Endothelial cell of umbilical vein (primary cell): ENCODE measurements at regions not wholly inside any gene's neighbourhood (a gene's known extent, or its start where the extent isn't known, plus 50 kb on each side); places are given as distances from the start of the nearest gene placed in this dataset.

Source experiments
- BruUV-seq: library from RNA; stranded (reverse); fragments of 400-500 nt; replicated peaks from 2 replicates; lab custom pipeline; 2021; lab: Mats Ljungman, UMichigan
- CTCF ChIA-PET: fragments of 300-600, 350-600 bp; sonication (Branson Sonifier 250); formaldehyde crosslinking; loops from one replicate; lab custom pipeline; 2021; ENCODE audit warnings: antibody characterized with exemption, inconsistent platforms; lab: Charles Lee
- POLR2A ChIA-PET: fragments of 300-600, 350-600 bp; sonication (Branson Sonifier 250); formaldehyde crosslinking; loops from one replicate; lab custom pipeline; 2021; ENCODE audit warnings: antibody characterized with exemption, inconsistent platforms; lab: Charles Lee
- DNase-seq: peaks from one replicate; pipeline ENCODE4 v3.0.0-alpha.2; 2011; ENCODE audit warnings: low read depth, low spot score
- FAIRE-seq: peaks from 2 replicates; lab custom pipeline; 2011; peaks lifted over from hg19 to GRCh38; lab: Jason Lieb, UNC
- H2AFZ ChIP-seq: 2 replicates; pipeline ENCODE4 v1.6.0; 2012; ENCODE audit warnings: low read depth, low read length, control low read depth, inconsistent platforms
- H3K27ac ChIP-seq: 2 replicates; pipeline ENCODE4 v1.5.1; 2011; ENCODE audit warnings: low read depth, mild to moderate bottlenecking, control low read depth, low read length, moderate library complexity; ENCODE audit not compliant: insufficient read depth
- H3K27me3 ChIP-seq, 2 experiments: 2 replicates each; pipeline versions ENCODE4 v1.6.0 to v1.6.1; 2011; ENCODE audit warnings: low read length in 2 of 2, mixed read lengths in 1 of 2; ENCODE audit not compliant: control insufficient read depth in 2 of 2, insufficient read depth in 2 of 2
- H3K36me3 ChIP-seq, 2 experiments: 2 replicates in 1 of 2; 3 replicates in 1 of 2; pipeline ENCODE4 v1.5.1; 2011; ENCODE audit warnings: low read length in 2 of 2, mild to moderate bottlenecking in 1 of 2, moderate library complexity in 1 of 2; ENCODE audit not compliant: control insufficient read depth in 2 of 2, insufficient read depth in 2 of 2; ENCODE audit errors: extremely low read depth in 1 of 2
- H3K4me1 ChIP-seq: 3 replicates; pipeline ENCODE4 v1.5.1; 2011; ENCODE audit warnings: mild to moderate bottlenecking, low read length; ENCODE audit not compliant: control insufficient read depth, insufficient read depth; ENCODE audit errors: extremely low read depth
- H3K4me2 ChIP-seq: 2 replicates; pipeline ENCODE4 v1.6.1; 2011; ENCODE audit warnings: low read length, control low read depth, mixed read lengths; ENCODE audit not compliant: insufficient read depth
- H3K4me3 ChIP-seq, 3 experiments: fragments of 200-600 bp in 1 of 3; sonication (generic), shearing (Covaris generic) in 1 of 3; replicated peaks in 1 of 3; 2 replicates each; pipeline ENCODE4 v1.5.1; 2011 to 2016; ENCODE audit warnings: control low read depth in 3 of 3, low read length in 3 of 3, mild to moderate bottlenecking in 2 of 3, inconsistent platforms in 1 of 3, low read depth in 1 of 3, moderate library complexity in 1 of 3; ENCODE audit not compliant: insufficient read depth in 1 of 3
- H3K79me2 ChIP-seq: 2 replicates; pipeline ENCODE4 v1.6.0; 2012; ENCODE audit warnings: low read length, inconsistent platforms; ENCODE audit not compliant: control insufficient read depth, insufficient read depth
- H3K9ac ChIP-seq: replicated peaks from 2 replicates; pipeline ENCODE3; 2011; ENCODE audit warnings: low read length, control low read depth; ENCODE audit not compliant: insufficient read depth; ENCODE audit errors: extremely low read depth
- H3K9me1 ChIP-seq: replicated peaks from 3 replicates; pipeline ENCODE4 v1.6.0; 2011; ENCODE audit warnings: mild to moderate bottlenecking, low read length; ENCODE audit not compliant: control insufficient read depth, insufficient read depth; ENCODE audit errors: extremely low read depth
- H3K9me3 ChIP-seq: replicated peaks from 2 replicates; pipeline ENCODE4 v1.5.1; 2012; ENCODE audit warnings: low read length, inconsistent platforms; ENCODE audit not compliant: control insufficient read depth, insufficient read depth
- H4K20me1 ChIP-seq: replicated peaks from 2 replicates; pipeline ENCODE3; 2011; ENCODE audit warnings: mild to moderate bottlenecking, low read length; ENCODE audit not compliant: control insufficient read depth, insufficient read depth; ENCODE audit errors: extremely low read depth
- EZH2 ChIP-seq: IDR thresholded peaks from 2 replicates; pipeline ENCODE4 v1.6.1; 2012; ENCODE audit warnings: borderline replicate concordance, low read depth, mild to moderate bottlenecking, moderate library complexity, low read length, inconsistent platforms; ENCODE audit not compliant: severe bottlenecking
- FOS ChIP-seq: IDR thresholded peaks from 2 replicates; pipeline ENCODE4 v1.6.1; 2011; ENCODE audit warnings: mild to moderate bottlenecking, low read length, moderate library complexity, borderline replicate concordance; ENCODE audit not compliant: insufficient read depth
- GATA2 ChIP-seq: IDR thresholded peaks from 2 replicates; pipeline ENCODE4 v1.7.0; 2011; ENCODE audit warnings: low read depth, mild to moderate bottlenecking, moderate library complexity, mixed read lengths, low read length; ENCODE audit not compliant: insufficient read length, insufficient read depth
- JUN ChIP-seq: IDR thresholded peaks from 2 replicates; pipeline ENCODE4 v1.6.1; 2011; ENCODE audit warnings: borderline replicate concordance, low read depth; ENCODE audit not compliant: insufficient read length, insufficient read depth
- MYC ChIP-seq: IDR thresholded peaks from one replicate; pipeline ENCODE4 v1.6.1; 2011; ENCODE audit warnings: mild to moderate bottlenecking, low read depth, low read length
- POLR2A ChIP-seq: IDR thresholded peaks from 2 replicates; pipeline ENCODE4 v1.6.1; 2012; ENCODE audit warnings: low read depth, mild to moderate bottlenecking, control low read depth, low read length
- POLR2AphosphoS5 ChIP-seq: IDR thresholded peaks from 2 replicates; pipeline ENCODE4 v1.6.1; 2012; ENCODE audit warnings: low read depth, mild to moderate bottlenecking, control low read depth, low read length, moderate library complexity; ENCODE audit not compliant: insufficient read depth
- dilution Hi-C: fragments of 300-500 bp; cut with MboI; formaldehyde crosslinking; loops from one replicate; pipeline ENCODE4 v1.15.0; 2019; ENCODE audit warnings: low sequenced_read_pairs; ENCODE audit not compliant: extremely low pct_ligation_motif_present
- intact Hi-C: fragments of 100-400 bp; cut with micrococcal nuclease; formaldehyde crosslinking; loops from one replicate; pipeline ENCODE4 v1.10.0; 2022
- TF ChIP-seq, protein P1 (sequence below): IDR thresholded peaks from 2 replicates; pipeline ENCODE4 v1.6.1; 2011; ENCODE audit not compliant: insufficient read depth, insufficient read length
- TF ChIP-seq, protein P2 (sequence below), 2 donors: IDR thresholded peaks; 1 replicate in 1 of 2; 2 replicates in 1 of 2; pipeline ENCODE4 v1.5.1; 2011; ENCODE audit warnings: low read length in 2 of 2, mild to moderate bottlenecking in 2 of 2, moderate library complexity in 2 of 2, control low read depth in 1 of 2, inconsistent platforms in 1 of 2, low read depth in 1 of 2; ENCODE audit not compliant: insufficient read depth in 1 of 2; ENCODE audit errors: extremely low read depth in 1 of 2

DNA sequence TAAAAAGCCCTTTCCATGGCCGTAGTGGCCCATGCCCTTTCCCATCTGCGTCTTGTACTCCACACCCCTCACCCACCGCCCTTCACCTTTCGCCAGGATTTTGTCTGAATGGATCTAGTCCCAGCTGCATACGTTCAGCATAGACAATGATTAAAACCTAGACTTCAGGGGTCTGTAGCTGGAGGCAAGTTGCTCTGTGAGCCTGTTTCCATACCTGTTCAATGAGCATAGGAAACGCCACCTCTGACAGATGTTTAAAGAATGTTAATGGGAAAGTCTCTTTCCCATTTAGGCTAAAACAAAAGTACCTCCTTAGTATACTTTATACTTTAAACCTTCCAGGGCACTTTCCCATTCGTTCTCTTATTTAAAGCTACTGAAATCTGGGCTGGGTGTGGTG lies 105.7 kb downstream of the SPRY4 start:
- dilution Hi-C loops: no loop called here

More for the DNA sequence above, 105.7 kb downstream of the SPRY4 start:
- no peaks in the 10 kb centered on the region for H3K36me3 ChIP-seq
- intact Hi-C loops: no loop called here
- DNase-seq: no peak
- ChIA-PET POLR2A (no interaction called here), CTCF (no interaction called here)
- no peak for FAIRE-seq
- no TSS peak for BruUV-seq
- no peaks in the 10 kb centered on the region for H3K9me3 ChIP-seq
- H3K9me1 ChIP-seq: no peaks in the 10 kb centered on the region
- H3K4me2 ChIP-seq: no peak overlapping the region
- peaks cover 36% of the 10 kb centered on the region for H3K4me1 ChIP-seq
- no peaks in the 10 kb centered on the region for H3K27me3 ChIP-seq
- TF ChIP-seq POLR2AphosphoS5 (no peak), JUN (no peak), GATA2 (no peak), MYC (no peak), POLR2A (no peak), EZH2 (no peak), FOS (no peak)
- TF ChIP-seq, protein P1, sequence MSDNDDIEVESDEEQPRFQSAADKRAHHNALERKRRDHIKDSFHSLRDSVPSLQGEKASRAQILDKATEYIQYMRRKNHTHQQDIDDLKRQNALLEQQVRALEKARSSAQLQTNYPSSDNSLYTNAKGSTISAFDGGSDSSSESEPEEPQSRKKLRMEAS: no peak
- TF ChIP-seq, protein P2, sequence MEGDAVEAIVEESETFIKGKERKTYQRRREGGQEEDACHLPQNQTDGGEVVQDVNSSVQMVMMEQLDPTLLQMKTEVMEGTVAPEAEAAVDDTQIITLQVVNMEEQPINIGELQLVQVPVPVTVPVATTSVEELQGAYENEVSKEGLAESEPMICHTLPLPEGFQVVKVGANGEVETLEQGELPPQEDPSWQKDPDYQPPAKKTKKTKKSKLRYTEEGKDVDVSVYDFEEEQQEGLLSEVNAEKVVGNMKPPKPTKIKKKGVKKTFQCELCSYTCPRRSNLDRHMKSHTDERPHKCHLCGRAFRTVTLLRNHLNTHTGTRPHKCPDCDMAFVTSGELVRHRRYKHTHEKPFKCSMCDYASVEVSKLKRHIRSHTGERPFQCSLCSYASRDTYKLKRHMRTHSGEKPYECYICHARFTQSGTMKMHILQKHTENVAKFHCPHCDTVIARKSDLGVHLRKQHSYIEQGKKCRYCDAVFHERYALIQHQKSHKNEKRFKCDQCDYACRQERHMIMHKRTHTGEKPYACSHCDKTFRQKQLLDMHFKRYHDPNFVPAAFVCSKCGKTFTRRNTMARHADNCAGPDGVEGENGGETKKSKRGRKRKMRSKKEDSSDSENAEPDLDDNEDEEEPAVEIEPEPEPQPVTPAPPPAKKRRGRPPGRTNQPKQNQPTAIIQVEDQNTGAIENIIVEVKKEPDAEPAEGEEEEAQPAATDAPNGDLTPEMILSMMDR (IDR thresholded peaks at IDR 0.05; ENCODE audit: extremely low read depth in 1 of 2, insufficient read depth in 1 of 2, low read depth in 1 of 2, low read length in 2 of 2): no peak
- H3K79me2 ChIP-seq: no peaks in the 10 kb centered on the region
- no peak overlapping the region for H3K4me3 ChIP-seq
- no peaks in the 10 kb centered on the region for H4K20me1 ChIP-seq
- no peak overlapping the region for H3K9ac ChIP-seq
- H2AFZ ChIP-seq: no peak overlapping the region
- no peak overlapping the region for H3K27ac ChIP-seq
